HTR-8/SVneo (cell line): ENCODE measurements at regions not wholly inside any gene's neighbourhood (a gene's known extent, or its start where the extent isn't known, plus 50 kb on each side); places are given as distances from the start of the nearest gene placed in this dataset.

Source experiments
- DNase-seq: peaks from one replicate; pipeline ENCODE4 v3.0.0; 2011; ENCODE audit warnings: low spot score, mixed read lengths; ENCODE audit not compliant: insufficient read length
- FAIRE-seq: peaks from 2 replicates; lab custom pipeline; 2011; peaks lifted over from hg19 to GRCh38; lab: Jason Lieb, UNC

DNA sequence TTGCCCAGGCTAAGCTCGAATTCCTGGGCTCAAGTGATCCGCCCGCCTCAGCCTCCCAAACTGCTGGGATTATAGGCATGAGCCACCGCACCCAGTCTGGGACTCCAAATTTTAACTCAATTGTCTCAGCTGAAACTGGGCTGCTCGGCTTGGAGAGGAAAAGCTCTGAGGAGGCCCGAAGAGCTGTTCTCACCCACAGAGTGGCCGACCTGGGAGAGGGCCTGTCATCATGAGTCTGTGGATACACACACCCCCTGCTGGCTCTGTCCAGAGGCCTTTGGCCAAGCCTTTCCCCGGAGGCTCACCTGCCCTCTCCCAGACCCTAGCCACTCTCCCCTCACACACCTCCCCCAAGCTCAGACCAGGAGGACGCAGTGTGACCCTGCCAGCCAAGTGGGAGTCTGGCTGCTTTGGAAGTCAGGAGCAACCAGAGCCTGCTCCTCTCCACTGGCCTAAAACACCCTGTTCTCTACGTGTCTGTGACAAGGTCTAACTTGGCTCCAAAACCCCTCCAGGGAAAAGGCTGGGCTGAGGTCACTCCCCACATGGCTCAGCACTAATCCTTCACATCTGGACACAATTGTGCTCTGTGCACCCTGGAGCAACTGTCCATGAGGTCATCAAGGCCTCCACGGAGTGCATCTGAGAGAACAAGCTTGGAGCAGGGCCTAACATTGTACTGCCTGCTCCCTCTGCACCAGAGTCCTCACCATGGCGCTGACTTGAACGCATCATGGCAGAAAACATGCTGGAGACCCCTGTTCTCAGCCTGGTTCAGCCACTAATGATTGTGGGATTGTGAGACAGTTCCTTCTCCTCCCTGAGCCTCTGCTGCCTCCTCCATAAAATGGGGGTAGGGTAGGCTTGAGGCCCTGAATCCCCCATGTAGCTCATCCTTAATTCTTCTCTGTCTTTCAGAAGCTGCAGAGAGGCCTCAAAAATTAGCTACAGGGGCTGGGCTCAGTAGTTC is 49.9 kb upstream of the RAB6C start:
- no peak for DNase-seq
- FAIRE-seq, result no peak
